ENCODE measurements at regions not wholly inside any gene's neighbourhood (a gene's known extent, or its start where the extent isn't known, plus 50 kb on each side); places are given as distances from the start of the nearest gene placed in this dataset.
"Not testable (repeated sequence)": the region's sequence is repeated elsewhere in the genome, so short reads cannot be mapped to it uniquely, and the experiment has no call there.

DNA sequence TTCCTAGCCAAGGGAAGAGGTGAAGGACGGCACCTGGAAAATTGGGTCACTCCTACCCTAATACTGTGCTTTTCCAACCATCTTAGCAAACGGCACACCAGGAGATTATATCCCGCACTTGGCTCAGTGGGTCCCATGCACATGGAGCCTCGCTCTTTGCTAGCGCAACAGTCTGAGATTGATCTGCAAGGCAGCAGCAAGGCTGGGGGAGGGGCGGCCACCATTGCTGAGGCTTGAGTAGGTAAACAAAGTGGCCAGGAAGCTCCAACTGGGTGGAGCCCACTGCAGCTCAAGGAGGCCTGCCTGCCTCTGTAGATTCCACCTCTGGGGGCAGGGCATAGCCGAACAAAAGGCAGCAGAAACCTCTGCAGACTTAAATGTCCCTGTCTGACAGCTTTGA, 157.9 kb downstream of the RAMP3 start:
- TF ChIP-seq, protein P1, sequence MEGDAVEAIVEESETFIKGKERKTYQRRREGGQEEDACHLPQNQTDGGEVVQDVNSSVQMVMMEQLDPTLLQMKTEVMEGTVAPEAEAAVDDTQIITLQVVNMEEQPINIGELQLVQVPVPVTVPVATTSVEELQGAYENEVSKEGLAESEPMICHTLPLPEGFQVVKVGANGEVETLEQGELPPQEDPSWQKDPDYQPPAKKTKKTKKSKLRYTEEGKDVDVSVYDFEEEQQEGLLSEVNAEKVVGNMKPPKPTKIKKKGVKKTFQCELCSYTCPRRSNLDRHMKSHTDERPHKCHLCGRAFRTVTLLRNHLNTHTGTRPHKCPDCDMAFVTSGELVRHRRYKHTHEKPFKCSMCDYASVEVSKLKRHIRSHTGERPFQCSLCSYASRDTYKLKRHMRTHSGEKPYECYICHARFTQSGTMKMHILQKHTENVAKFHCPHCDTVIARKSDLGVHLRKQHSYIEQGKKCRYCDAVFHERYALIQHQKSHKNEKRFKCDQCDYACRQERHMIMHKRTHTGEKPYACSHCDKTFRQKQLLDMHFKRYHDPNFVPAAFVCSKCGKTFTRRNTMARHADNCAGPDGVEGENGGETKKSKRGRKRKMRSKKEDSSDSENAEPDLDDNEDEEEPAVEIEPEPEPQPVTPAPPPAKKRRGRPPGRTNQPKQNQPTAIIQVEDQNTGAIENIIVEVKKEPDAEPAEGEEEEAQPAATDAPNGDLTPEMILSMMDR (IDR thresholded peaks at IDR 0.05) = not testable (repeated sequence)
- TF ChIP-seq EZH2, EZH2phosphoT487 (IDR thresholded peaks at IDR 0.05): not testable (repeated sequence)

Data from neural progenitor cell (in vitro differentiated cells).